Coronary artery (tissue), 2 donors: ENCODE measurements at regions not wholly inside any gene's neighbourhood (a gene's known extent, or its start where the extent isn't known, plus 50 kb on each side); places are given as distances from the start of the nearest gene placed in this dataset.

Experiments
- DNase-seq: peaks from one replicate; pipeline ENCODE4 v3.0.0-alpha.2; 2017; ENCODE audit warnings: low spot score
- H3K27ac ChIP-seq, 2 donors: fragments of 200-600 bp; sonication (generic); one replicate each; pipeline ENCODE4 v1.5.1; 2016 to 2019
- H3K4me3 ChIP-seq: fragments of 200-600 bp; sonication (generic); 2 replicates; pipeline ENCODE4 v1.5.1; 2016; ENCODE audit warnings: mild to moderate bottlenecking, moderate library complexity
- CTCF ChIP-seq: fragments of 200-600 bp; sonication (generic); IDR thresholded peaks from one replicate; pipeline ENCODE4 v1.5.1; 2019; ENCODE audit warnings: antibody characterized with exemption

DNA sequence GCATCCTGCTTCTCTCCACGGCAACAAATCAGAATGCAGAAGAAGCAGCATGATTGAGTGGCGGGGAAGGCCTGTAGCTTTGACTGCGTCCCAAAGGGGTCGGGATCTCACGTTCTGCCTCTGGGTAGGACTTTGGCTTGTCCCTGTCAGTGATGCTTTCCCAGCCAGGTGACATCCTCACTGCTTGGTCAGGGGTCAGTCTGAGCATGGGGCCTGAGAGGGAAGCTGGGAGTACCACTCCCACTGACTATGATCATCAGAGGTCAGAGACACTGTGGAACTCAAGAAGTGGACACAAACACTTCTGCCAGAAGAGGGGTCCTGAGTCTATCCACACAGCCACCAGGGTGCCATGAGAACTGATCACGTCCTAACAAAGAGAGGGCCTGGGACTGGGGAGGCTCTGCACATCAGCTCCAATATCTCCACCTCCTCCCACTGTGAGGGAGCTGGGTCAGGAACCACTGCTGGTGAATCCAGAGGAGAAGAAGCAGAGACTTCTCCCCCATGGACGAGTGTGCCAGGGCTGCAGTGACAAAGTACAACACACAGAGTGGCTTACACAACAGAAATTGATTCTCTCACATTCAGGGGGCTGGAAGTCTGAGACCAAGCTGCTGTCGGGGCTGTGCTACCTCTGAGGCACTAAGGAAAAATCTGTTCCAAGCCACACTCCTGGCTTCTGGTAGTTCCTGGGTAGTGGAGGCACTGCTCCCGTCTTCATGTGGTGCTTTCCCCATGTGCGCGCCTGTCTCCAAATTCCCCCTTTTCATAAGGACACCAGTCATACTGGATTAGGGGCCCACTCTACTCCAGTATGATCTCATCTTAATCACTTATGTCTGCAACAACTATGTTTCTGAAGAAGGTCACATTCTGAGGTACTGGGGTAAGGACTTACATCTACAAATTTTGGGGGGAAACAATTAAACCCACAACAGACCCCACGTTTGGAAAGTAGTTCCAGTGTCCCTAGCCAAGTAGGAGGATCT is 131.1 kb downstream of the CYP26A1 start:
- no peak overlapping the region for H3K4me3 ChIP-seq

GRCh38 chr10:93206652-93207051 is 133.0 kb downstream of the CYP26A1 start:
- no peak for DNase-seq
- no peak for TF ChIP-seq CTCF
- H3K27ac ChIP-seq: no peak overlapping the region
- no peak overlapping the region for H3K4me3 ChIP-seq

More for the DNA sequence above, 131.1 kb downstream of the CYP26A1 start:
- H3K27ac ChIP-seq: no peak overlapping the region
- no peak for TF ChIP-seq CTCF
- DNase-seq: no peak

DNA sequence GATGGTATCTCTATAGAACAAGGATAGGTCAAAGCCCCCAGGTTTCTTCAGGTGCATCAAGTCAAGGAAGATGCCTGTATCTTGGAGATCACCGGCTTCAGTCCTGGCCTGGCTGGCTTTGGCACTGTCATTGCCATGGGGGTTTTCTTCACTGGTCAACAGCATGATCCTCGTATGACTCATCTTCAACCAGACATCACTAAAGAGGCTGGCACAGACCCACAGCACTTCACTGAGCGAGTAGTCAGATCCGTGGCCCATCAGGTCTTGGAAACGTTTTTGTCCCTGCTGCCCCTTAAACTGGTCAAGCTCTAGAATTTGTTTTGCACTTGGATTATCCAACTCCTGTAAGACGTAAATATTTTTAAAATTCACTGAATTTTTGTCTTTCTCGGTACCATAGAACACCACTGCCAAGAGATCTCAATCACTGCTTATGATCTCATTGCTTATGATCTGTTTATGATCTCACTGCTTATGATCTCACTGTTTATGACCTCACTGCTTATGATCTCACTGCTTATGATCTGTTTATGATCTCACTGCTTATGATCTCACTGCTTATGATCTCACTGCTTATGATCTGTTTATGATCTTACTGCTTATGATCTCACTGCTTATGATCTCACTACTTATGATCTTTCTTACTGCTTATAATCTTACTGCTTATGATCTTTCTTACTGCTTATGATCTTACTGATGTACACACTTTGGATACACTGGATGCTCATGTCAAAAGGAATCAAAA is 135.2 kb downstream of the CYP26A1 start:
- DNase-seq: no peak
- TF ChIP-seq CTCF: no peak
- H3K27ac ChIP-seq: no peak overlapping the region
- no peak overlapping the region for H3K4me3 ChIP-seq

- no peak overlapping the region for H3K27ac ChIP-seq
- TF ChIP-seq CTCF: no peak
- no peak for DNase-seq
- no peak overlapping the region for H3K4me3 ChIP-seq
These were observed 138.3 kb downstream of the CYP26A1 start for GRCh38 chr10:93211991-93212390.

DNA sequence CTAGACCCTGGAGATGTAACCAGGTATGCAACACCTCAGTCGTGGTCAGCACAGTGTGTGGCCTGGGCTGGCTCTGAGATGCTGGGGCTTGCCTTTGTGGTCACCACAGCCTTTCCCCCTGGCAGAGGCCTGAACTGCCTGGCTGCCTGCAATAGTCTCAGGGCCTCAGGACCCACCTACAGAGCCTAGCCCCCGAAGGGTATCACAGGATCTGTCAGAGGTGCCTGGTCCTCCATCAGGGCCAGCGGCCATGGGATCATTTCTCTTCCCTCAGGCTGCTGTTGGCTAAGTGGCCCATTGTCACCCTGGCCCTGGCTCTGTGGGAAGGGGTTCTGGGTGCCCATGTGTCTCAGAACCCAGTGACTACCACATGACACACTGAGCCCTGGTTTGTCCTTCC is 141.6 kb downstream of the CYP26A1 start:
- H3K4me3 ChIP-seq: no peak overlapping the region
- H3K27ac ChIP-seq: no peak overlapping the region
- no peak for DNase-seq
- TF ChIP-seq CTCF: no peak

- DNase-seq: no peak
- H3K4me3 ChIP-seq: no peak overlapping the region
- TF ChIP-seq CTCF: no peak
- no peak overlapping the region for H3K27ac ChIP-seq
These were observed 142.8 kb downstream of the CYP26A1 start for GRCh38 chr10:93216341-93216985.
